HEK293T (cell line): ENCODE measurements at regions not wholly inside any gene's neighbourhood (a gene's known extent, or its start where the extent isn't known, plus 50 kb on each side); places are given as distances from the start of the nearest gene placed in this dataset.

ENCODE experiments used
- CTCF ChIA-PET: fragments of 350-600 bp; formaldehyde crosslinking; extraction: SDS; loops from one replicate; lab custom pipeline; 2021; ENCODE audit warnings: antibody characterized with exemption, inconsistent platforms; lab: Yijun Ruan, JAX
- POLR2A ChIA-PET: fragments of 350-600 bp; formaldehyde crosslinking; extraction: SDS; loops from one replicate; lab custom pipeline; 2020; ENCODE audit warnings: antibody characterized with exemption, inconsistent platforms; lab: Yijun Ruan, JAX
- DNase-seq: peaks from one replicate; pipeline ENCODE4 v3.0.0; 2012; ENCODE audit warnings: mixed read lengths; ENCODE audit errors: extremely low spot score
- ARNT ChIP-seq: fragments of 450-650 bp; IDR thresholded peaks from 2 replicates; pipeline ENCODE4 v1.6.1; 2017; ENCODE audit warnings: mild to moderate bottlenecking
- BHLHE40 ChIP-seq: fragments of 450-650 bp; IDR thresholded peaks from 2 replicates; pipeline ENCODE4 v1.6.1; 2016; ENCODE audit warnings: mild to moderate bottlenecking, moderate library complexity, borderline replicate concordance
- CTBP1 ChIP-seq: fragments of 450-650 bp; IDR thresholded peaks from 2 replicates; pipeline ENCODE4 v1.6.1; 2016; ENCODE audit warnings: borderline replicate concordance
- ELF4 ChIP-seq: fragments of 450-650 bp; IDR thresholded peaks from 2 replicates; pipeline ENCODE4 v1.6.1; 2017; ENCODE audit warnings: antibody characterized with exemption
- FOXA1 ChIP-seq: fragments of 450-650 bp; IDR thresholded peaks from 2 replicates; pipeline ENCODE4 v1.6.1; 2016; ENCODE audit warnings: mild to moderate bottlenecking
- FOXK2 ChIP-seq: fragments of 450-650 bp; IDR thresholded peaks from 2 replicates; pipeline ENCODE4 v1.6.1; 2016; ENCODE audit warnings: mild to moderate bottlenecking
- FOXM1 ChIP-seq: fragments of 450-650 bp; IDR thresholded peaks from 2 replicates; pipeline ENCODE4 v1.6.1; 2017; ENCODE audit warnings: mild to moderate bottlenecking, borderline replicate concordance
- HDGF ChIP-seq: fragments of 450-650 bp; IDR thresholded peaks from 2 replicates; pipeline ENCODE4 v1.6.1; 2017; ENCODE audit warnings: antibody characterized with exemption, borderline replicate concordance
- L3MBTL2 ChIP-seq: fragments of 450-650 bp; conservative IDR thresholded peaks from 2 replicates; pipeline ENCODE4 v1.6.1; 2016; ENCODE audit warnings: mild to moderate bottlenecking
- LEF1 ChIP-seq: fragments of 450-650 bp; IDR thresholded peaks from 2 replicates; pipeline ENCODE4 v1.6.1; 2017; ENCODE audit warnings: mild to moderate bottlenecking, borderline replicate concordance
- NFRKB ChIP-seq: fragments of 450-650 bp; IDR thresholded peaks from 2 replicates; pipeline ENCODE4 v1.6.1; 2016; ENCODE audit warnings: mild to moderate bottlenecking, moderate library complexity
- SP1 ChIP-seq: fragments of 450-650 bp; IDR thresholded peaks from 2 replicates; pipeline ENCODE4 v1.6.1; 2017
- SUZ12 ChIP-seq: fragments of 450-650 bp; IDR thresholded peaks from 2 replicates; pipeline ENCODE4 v1.6.1; 2016; ENCODE audit warnings: mild to moderate bottlenecking
- TARDBP ChIP-seq: fragments of 450-650 bp; IDR thresholded peaks from 2 replicates; pipeline ENCODE4 v1.6.1; 2016
- ZNF384 ChIP-seq: fragments of 450-650 bp; IDR thresholded peaks from 2 replicates; pipeline ENCODE4 v1.6.1; 2016
- TF ChIP-seq, protein P1 (sequence below): fragments of 450-650 bp; IDR thresholded peaks from 2 replicates; pipeline ENCODE4 v1.6.1; 2016

DNA sequence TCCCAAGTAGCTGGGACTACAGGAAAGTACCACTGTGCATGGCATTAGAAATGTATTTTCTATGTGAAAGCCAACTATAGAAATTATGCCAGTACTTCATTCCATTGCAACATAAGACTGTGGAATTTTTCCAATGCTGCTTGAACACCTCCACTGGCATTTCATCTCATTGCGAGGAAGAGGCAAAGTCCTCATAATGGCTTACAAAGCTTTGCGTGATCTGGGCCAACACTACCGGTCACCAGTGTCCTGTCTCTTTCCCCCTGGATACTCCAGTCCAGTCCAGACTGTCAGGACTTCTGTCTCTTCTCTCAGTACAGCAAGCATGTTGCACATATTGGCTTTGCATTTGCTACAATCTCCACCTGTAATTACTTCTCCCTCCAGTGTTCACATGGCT lies 223.5 kb downstream of the GPD2 start:
- POLR2A ChIA-PET = no interaction called here
- no peak for TF ChIP-seq ARNT
- no peak for TF ChIP-seq SP1
- TF ChIP-seq, protein P1, sequence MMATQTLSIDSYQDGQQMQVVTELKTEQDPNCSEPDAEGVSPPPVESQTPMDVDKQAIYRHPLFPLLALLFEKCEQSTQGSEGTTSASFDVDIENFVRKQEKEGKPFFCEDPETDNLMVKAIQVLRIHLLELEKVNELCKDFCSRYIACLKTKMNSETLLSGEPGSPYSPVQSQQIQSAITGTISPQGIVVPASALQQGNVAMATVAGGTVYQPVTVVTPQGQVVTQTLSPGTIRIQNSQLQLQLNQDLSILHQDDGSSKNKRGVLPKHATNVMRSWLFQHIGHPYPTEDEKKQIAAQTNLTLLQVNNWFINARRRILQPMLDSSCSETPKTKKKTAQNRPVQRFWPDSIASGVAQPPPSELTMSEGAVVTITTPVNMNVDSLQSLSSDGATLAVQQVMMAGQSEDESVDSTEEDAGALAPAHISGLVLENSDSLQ = no peak
- TF ChIP-seq CTBP1 = no peak
- TF ChIP-seq HDGF = no peak
- TF ChIP-seq ZNF384 = no peak
- TF ChIP-seq SUZ12 = no peak
- no peak for TF ChIP-seq BHLHE40
- TF ChIP-seq ELF4 = no peak
- TF ChIP-seq TARDBP = no peak
- no peak for TF ChIP-seq FOXK2
- TF ChIP-seq FOXA1 = no peak
- no peak for TF ChIP-seq NFRKB
- TF ChIP-seq L3MBTL2 = no peak
- TF ChIP-seq FOXM1 = no peak
- no peak for DNase-seq
- CTCF ChIA-PET = no interaction called here

DNA sequence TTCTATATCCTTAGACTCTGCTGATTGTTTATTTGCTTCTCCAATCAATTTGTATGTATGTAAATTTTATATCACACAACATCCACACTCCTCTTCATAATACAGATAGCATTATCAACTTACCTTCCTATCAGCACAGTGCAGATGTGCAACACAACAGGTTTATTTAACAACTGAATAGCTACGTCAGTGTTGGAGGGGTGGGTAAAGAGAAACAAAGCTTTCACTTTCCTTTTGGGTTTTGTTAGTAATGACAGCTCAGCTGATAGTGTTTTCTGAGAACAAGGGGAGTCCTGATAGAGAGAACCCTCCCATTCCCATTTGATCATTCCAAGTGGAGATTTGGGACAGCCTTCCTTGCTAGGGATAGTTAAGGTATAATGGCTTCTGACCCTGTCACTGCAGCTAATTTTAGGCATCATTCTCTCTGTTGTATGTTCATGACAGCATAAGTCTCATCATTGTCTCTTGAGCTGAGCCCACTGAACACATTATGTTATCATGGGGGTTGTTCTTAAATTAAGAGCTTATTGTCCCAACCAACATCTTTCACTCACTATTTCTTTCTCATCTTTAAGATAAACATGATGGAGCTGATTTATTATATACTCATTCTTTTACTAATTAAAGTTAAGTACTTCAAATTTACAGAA lies 227.7 kb downstream of the GPD2 start:
- CTCF ChIA-PET = no interaction called here
- POLR2A ChIA-PET = no interaction called here
- TF ChIP-seq L3MBTL2 (no peak), CTBP1 (no peak), SUZ12 (no peak)
- TF ChIP-seq, protein P1 = no peak
- no peak for DNase-seq

DNA sequence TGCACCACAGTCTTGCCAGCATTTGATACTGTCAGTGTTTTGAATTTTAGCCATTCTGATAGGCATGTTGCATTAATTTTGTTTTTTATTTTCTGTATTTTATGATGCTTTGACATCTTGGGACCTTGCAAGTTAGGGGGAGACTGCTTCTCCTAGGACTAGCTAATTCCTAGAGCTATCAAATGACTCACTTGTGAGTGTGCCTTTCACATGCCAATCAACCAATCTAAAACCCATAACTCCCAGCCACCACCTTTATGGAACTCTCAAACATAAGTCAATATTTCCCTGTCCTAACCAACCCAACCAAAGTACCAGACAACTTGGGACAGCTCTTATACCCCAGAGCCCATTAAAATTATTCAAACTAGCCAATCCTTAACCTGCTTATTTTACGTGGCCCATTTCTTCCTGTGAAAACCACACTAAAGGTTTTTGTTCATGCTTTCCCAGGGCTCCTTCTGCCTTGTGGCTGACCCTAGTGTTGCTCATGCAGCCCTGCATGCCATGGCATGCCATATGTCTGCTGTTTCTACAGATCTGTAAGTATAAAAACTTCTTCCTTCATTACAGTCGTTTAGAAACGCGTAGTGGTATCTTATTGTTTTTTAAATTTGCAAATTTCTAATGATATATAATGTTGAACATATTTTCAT lies 230.1 kb downstream of the GPD2 start:
- DNase-seq = no peak
- POLR2A ChIA-PET = no interaction called here
- CTCF ChIA-PET = no interaction called here
- TF ChIP-seq TARDBP (no peak), BHLHE40 (no peak), FOXK2 (no peak), SP1 (no peak), ELF4 (no peak), CTBP1 (no peak), NFRKB (no peak), FOXM1 (no peak), HDGF (no peak), L3MBTL2 (no peak), SUZ12 (no peak)
- TF ChIP-seq, protein P1 = no peak

DNA sequence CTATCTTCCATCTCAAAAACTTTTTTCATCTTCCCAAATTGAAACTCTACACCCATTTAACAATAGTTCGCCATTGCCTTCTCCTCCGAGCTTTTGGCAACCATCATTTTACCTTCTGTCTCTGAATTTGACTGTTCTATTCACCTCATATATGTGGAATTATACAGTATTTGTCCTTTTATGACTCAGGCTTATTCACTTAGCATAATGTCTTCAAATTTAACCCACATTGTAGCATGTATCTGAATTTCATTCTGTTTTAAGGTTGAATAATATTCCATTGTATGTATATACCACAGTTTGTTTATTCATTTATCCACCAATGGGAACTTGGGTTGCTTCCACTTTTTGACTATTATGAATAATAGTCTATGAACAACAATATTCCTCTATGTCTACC lies 233.9 kb downstream of the GPD2 start:
- no peak for TF ChIP-seq FOXK2
- TF ChIP-seq FOXA1 = no peak
- no peak for TF ChIP-seq ZNF384
- TF ChIP-seq SUZ12 = no peak
- TF ChIP-seq HDGF = no peak
- TF ChIP-seq CTBP1 = no peak
- TF ChIP-seq FOXM1 = no peak
- no peak for TF ChIP-seq NFRKB
- TF ChIP-seq BHLHE40 = no peak
- TF ChIP-seq LEF1 = no peak
- TF ChIP-seq, protein P1 = no peak
- TF ChIP-seq ELF4 = no peak
- TF ChIP-seq L3MBTL2 = no peak
- TF ChIP-seq ARNT = no peak
- TF ChIP-seq SP1 = no peak
- TF ChIP-seq TARDBP = no peak
- CTCF ChIA-PET = no interaction called here
- POLR2A ChIA-PET = no interaction called here
- DNase-seq = no peak

DNA sequence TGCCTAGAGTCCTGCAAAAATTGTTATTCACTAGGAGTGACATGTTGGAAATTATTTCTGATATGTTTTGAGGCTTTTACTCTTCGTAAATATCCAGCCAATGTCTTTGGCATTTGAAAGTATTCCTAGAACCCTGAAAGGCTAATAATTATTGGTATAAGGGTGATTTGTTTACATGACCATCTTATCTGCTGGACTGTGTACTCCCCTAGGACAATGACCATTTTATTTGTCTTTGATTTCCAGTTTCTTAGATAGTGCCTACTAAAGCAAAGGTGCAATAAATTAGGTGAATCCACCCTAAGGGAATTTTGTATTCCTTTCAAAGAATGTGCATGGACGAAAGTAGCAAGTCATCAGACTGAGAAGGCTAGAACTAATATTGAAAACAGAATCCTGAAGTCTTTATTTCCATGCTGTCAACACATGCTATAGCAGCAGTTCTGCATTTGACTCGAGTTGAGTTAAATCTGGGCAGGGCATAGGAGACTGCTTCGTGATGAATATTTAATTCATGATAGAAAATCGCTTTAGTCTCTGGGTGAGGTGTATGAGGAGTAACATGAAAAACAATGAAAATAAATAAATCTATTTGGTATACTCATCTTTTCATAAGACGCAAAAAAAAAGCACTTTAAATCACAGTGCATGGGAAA lies 235.7 kb downstream of the GPD2 start:
- ChIA-PET POLR2A (no interaction called here), CTCF (no interaction called here)
- no peak for TF ChIP-seq FOXK2
- DNase-seq = no peak
